ENCODE measurements at regions not wholly inside any gene's neighbourhood (a gene's known extent, or its start where the extent isn't known, plus 50 kb on each side); places are given as distances from the start of the nearest gene placed in this dataset.

DNA sequence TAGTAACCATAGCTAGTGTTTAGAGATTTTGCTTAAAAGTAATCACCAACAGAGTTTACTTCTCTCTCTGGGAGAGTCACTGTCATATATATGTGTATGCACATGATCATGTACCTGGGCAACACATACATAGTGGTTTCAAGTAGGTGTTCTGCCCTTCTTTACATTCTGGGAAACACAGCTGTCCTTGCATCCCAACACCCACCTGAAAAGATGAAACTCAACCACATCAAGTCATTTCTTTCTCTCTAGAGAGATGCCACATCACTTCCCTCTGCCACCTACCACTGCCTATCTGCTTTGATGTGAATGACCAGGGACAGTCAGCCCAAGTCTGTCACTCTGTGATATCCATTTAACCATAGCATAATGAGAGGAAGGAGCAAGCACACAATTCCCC is 155.8 kb upstream of the GADL1 start:
- TF ChIP-seq, protein P1, sequence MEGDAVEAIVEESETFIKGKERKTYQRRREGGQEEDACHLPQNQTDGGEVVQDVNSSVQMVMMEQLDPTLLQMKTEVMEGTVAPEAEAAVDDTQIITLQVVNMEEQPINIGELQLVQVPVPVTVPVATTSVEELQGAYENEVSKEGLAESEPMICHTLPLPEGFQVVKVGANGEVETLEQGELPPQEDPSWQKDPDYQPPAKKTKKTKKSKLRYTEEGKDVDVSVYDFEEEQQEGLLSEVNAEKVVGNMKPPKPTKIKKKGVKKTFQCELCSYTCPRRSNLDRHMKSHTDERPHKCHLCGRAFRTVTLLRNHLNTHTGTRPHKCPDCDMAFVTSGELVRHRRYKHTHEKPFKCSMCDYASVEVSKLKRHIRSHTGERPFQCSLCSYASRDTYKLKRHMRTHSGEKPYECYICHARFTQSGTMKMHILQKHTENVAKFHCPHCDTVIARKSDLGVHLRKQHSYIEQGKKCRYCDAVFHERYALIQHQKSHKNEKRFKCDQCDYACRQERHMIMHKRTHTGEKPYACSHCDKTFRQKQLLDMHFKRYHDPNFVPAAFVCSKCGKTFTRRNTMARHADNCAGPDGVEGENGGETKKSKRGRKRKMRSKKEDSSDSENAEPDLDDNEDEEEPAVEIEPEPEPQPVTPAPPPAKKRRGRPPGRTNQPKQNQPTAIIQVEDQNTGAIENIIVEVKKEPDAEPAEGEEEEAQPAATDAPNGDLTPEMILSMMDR (IDR thresholded peaks at IDR 0.05; ENCODE audit: insufficient read depth, low read depth, low read length), result no peak
- TF ChIP-seq EZH2 (IDR thresholded peaks at IDR 0.05; ENCODE audit: insufficient read depth, low read length), result no peak
